Coronary artery (tissue), 2 donors: ENCODE measurements at regions not wholly inside any gene's neighbourhood (a gene's known extent, or its start where the extent isn't known, plus 50 kb on each side); places are given as distances from the start of the nearest gene placed in this dataset.
"Not testable (repeated sequence)": the region's sequence is repeated elsewhere in the genome, so short reads cannot be mapped to it uniquely, and the experiment has no call there.

Experiments used
- DNase-seq: peaks from one replicate; pipeline ENCODE4 v3.0.0-alpha.2; 2017; ENCODE audit warnings: low spot score
- H3K27ac ChIP-seq, 2 donors: fragments of 200-600 bp; sonication (generic); one replicate each; pipeline ENCODE4 v1.5.1; 2016 to 2019
- H3K4me3 ChIP-seq: fragments of 200-600 bp; sonication (generic); 2 replicates; pipeline ENCODE4 v1.5.1; 2016; ENCODE audit warnings: mild to moderate bottlenecking, moderate library complexity
- TF ChIP-seq, protein P1 (sequence below): fragments of 200-600 bp; sonication (generic); IDR thresholded peaks from one replicate; pipeline ENCODE4 v1.5.1; 2019; ENCODE audit warnings: antibody characterized with exemption

DNA sequence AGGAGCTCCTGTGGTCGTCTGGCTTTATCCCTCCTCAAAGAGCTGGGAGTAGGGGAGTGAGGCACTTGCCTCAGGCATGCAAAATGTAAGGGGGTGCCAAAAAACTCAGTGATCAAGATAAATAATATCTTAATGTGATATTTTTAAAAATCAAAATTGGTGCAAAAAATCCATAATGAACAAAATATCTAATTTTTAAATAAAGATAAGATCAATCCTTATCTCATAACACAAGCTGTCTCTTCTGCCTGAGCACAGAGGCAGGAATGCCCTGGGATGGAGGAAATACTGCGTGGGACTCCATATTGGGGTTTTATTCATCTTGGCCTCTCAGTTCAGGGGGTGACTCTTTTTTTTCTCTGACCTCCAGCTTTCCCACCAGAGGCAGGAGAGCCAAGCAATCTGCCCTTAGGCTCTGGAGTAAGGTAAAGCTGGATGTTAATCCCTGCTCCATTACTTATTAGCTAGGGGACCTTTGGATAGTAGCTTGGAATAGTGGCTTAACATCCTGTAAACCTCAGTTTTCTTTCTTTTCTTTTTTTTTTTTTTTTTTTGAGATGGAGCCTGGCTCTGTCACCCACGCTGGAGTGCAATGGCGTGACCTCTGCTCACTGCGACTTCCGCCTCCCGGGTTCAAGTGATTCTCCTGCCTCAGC is 77.3 kb upstream of the NFASC start:
- H3K4me3 ChIP-seq = no peak overlapping the region
- TF ChIP-seq, protein P1, sequence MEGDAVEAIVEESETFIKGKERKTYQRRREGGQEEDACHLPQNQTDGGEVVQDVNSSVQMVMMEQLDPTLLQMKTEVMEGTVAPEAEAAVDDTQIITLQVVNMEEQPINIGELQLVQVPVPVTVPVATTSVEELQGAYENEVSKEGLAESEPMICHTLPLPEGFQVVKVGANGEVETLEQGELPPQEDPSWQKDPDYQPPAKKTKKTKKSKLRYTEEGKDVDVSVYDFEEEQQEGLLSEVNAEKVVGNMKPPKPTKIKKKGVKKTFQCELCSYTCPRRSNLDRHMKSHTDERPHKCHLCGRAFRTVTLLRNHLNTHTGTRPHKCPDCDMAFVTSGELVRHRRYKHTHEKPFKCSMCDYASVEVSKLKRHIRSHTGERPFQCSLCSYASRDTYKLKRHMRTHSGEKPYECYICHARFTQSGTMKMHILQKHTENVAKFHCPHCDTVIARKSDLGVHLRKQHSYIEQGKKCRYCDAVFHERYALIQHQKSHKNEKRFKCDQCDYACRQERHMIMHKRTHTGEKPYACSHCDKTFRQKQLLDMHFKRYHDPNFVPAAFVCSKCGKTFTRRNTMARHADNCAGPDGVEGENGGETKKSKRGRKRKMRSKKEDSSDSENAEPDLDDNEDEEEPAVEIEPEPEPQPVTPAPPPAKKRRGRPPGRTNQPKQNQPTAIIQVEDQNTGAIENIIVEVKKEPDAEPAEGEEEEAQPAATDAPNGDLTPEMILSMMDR = no peak
- DNase-seq = no peak
- no peak overlapping the region for H3K27ac ChIP-seq

GRCh38 chr1:204796886-204797285 is 73.8 kb upstream of the NFASC start:
- not testable (repeated sequence) for H3K27ac ChIP-seq, DNase-seq, H3K4me3 ChIP-seq

DNA sequence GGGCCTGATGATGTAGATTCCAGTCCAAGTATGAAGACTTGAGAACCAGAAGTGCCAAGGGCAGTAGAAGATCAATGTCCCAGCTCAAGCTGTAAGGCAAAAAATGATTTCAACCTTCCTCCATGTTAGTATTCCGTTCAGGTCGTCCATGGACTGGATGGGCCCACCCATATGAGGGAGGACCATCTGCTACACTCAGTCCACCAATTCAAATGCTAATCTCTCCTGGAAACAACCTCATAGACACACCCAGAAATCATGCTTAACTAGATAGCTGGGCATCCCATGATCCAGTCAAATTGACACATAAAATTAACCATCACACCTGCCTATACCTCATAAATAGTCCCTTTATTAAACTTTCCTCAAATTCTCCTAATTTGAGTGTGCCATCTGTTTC is 73.3 kb upstream of the NFASC start:
- H3K27ac ChIP-seq = no peak overlapping the region
- H3K4me3 ChIP-seq = no peak overlapping the region
- DNase-seq = no peak
- TF ChIP-seq, protein P1 = no peak

DNA sequence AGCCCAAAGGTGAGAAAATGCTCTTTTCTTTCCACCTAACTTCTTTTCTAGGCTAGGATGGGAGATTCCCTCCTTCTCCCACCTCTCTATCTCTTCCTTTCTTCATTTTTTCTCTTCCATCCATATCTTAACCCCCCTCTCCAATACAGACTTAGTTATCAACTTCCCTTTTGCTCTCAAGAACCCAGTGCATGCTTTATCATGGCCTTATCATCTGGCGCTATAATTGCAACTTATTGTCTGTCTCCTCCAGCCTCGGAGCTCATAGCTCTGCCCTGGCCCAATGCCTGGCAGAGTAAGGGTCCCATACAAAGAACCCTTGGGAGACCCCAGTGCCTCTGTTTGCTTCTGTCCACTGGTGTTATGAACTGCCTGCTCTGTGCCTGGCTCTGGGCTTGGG is 71.0 kb upstream of the NFASC start:
- Histone ChIP-seq H3K27ac (no peak overlapping the region), H3K4me3 (no peak overlapping the region)
- no peak for DNase-seq
- TF ChIP-seq, protein P1 = no peak

DNA sequence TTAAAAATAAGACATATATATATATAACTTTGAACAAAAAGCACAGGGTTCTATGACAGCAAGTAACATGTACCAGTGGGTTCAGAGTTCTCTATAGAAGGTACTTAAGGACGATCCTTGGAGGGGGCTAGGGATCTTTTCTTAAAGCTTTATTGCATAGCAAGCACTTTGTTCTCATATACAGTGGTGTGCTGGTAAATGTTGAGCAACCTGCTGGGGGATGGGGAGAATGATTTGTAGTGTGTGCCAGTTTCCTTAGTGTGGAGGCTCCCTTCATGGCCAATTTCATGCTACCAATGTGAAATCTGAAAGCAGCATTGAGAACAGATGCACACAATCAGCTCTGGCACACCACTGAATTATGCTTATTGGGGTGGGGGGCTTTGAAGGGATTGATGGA is 69.5 kb upstream of the NFASC start:
- Histone ChIP-seq H3K27ac (no peak overlapping the region), H3K4me3 (no peak overlapping the region)
- TF ChIP-seq, protein P1 = no peak
- DNase-seq = no peak

GRCh38 chr1:204802401-204803175 is 68.1 kb upstream of the NFASC start:
- Histone ChIP-seq H3K27ac (no peak overlapping the region), H3K4me3 (no peak overlapping the region)
- no peak for DNase-seq
- TF ChIP-seq, protein P1 = no peak

- DNase-seq = no peak
- no peak overlapping the region for H3K27ac ChIP-seq
- no peak overlapping the region for H3K4me3 ChIP-seq
- TF ChIP-seq, protein P1 = no peak
Observed at GRCh38 chr1:204803607-204804006, 67.1 kb upstream of the NFASC start.
